ENCODE measurements at regions not wholly inside any gene's neighbourhood (a gene's known extent, or its start where the extent isn't known, plus 50 kb on each side); places are given as distances from the start of the nearest gene placed in this dataset.

DNA sequence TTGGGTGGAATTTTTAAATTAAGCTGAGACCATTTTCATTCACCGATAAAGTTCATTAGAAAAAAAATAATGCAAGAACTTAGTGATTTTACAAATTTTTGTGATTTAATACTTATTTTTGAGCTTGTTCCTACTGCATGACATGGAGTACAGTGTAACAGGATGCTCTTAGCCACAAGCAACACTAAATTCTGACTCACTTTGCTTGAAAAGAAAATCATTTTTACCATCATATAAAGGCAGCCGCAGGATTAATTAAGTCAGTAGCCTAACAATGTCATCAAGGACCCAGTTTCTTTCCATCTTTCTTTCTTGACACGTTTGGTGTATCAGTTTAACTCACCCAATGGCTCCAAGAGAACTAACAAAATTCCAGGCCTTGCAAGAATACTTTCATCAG is 540.3 kb upstream of the LUZP2 start:
- H3K4me3 ChIP-seq, result no peak overlapping the region
- H3K4me1 ChIP-seq (ENCODE audit: low read depth), result no peaks in the 10 kb centered on the region
- H3K36me3 ChIP-seq, result no peaks in the 10 kb centered on the region
- TF ChIP-seq CTCF (IDR thresholded peaks at IDR 0.05; ENCODE audit: low read depth, low read length), result no peak
- H3K27ac ChIP-seq, result no peak overlapping the region
- no peak for DNase-seq (ENCODE audit: low read depth in 1 of 2, low spot score in 1 of 2)
- H3K27me3 ChIP-seq, result no peaks in the 10 kb centered on the region
- no peaks in the 10 kb centered on the region for H3K9me3 ChIP-seq (ENCODE audit: low read depth)

- DNase-seq (ENCODE audit: low read depth in 1 of 2, low spot score in 1 of 2), result peak in 1 of 2 donors; percentile 40
- no peak for TF ChIP-seq CTCF (IDR thresholded peaks at IDR 0.05; ENCODE audit: low read depth, low read length)
- Histone ChIP-seq H3K36me3 (no peaks in the 10 kb centered on the region), H3K4me3 (no peak overlapping the region), H3K27me3 (no peaks in the 10 kb centered on the region), H3K9me3 (ENCODE audit: low read depth) (no peaks in the 10 kb centered on the region), H3K4me1 (ENCODE audit: low read depth) (no peaks in the 10 kb centered on the region), H3K27ac (no peak overlapping the region)
Observed at GRCh38 chr11:23957314-23957713, 539.5 kb upstream of the LUZP2 start.

GRCh38 chr11:23959462-23959861 is 537.4 kb upstream of the LUZP2 start:
- H3K36me3 ChIP-seq, result no peaks in the 10 kb centered on the region
- no peak overlapping the region for H3K4me3 ChIP-seq
- TF ChIP-seq CTCF (IDR thresholded peaks at IDR 0.05; ENCODE audit: low read depth, low read length), result no peak
- H3K4me1 ChIP-seq (ENCODE audit: low read depth), result no peaks in the 10 kb centered on the region
- H3K9me3 ChIP-seq (ENCODE audit: low read depth), result no peaks in the 10 kb centered on the region
- H3K27ac ChIP-seq, result no peak overlapping the region
- no peaks in the 10 kb centered on the region for H3K27me3 ChIP-seq
- DNase-seq (ENCODE audit: low read depth in 1 of 2, low spot score in 1 of 2), result no peak

- no peaks in the 10 kb centered on the region for H3K36me3 ChIP-seq
- H3K9me3 ChIP-seq (ENCODE audit: low read depth), result no peaks in the 10 kb centered on the region
- H3K27me3 ChIP-seq, result no peaks in the 10 kb centered on the region
- H3K4me1 ChIP-seq (ENCODE audit: low read depth), result no peaks in the 10 kb centered on the region
- TF ChIP-seq CTCF (IDR thresholded peaks at IDR 0.05; ENCODE audit: low read depth, low read length), result no peak
- H3K4me3 ChIP-seq, result no peak overlapping the region
- H3K27ac ChIP-seq, result no peak overlapping the region
- DNase-seq (ENCODE audit: low read depth in 1 of 2, low spot score in 1 of 2), result no peak
Observed at GRCh38 chr11:23961503-23962338, 535.1 kb upstream of the LUZP2 start.

GRCh38 chr11:23973244-23973643 is 523.6 kb upstream of the LUZP2 start:
- Histone ChIP-seq H3K9me3 (ENCODE audit: low read depth) (no peaks in the 10 kb centered on the region), H3K27me3 (no peaks in the 10 kb centered on the region), H3K4me1 (ENCODE audit: low read depth) (no peaks in the 10 kb centered on the region), H3K27ac (no peak overlapping the region), H3K36me3 (no peaks in the 10 kb centered on the region), H3K4me3 (no peak overlapping the region)
- DNase-seq (ENCODE audit: low read depth in 1 of 2, low spot score in 1 of 2), result no peak
- no peak for TF ChIP-seq CTCF (IDR thresholded peaks at IDR 0.05; ENCODE audit: low read depth, low read length)

All from cardiac muscle cell (in vitro differentiated cells and primary cell).